GM21526 (cell line): ENCODE measurements at regions not wholly inside any gene's neighbourhood (a gene's known extent, or its start where the extent isn't known, plus 50 kb on each side); places are given as distances from the start of the nearest gene placed in this dataset.
A peak's percentile ranks its signal among the peaks of the same experiment; 100 is the strongest.

ENCODE experiments used
- ATAC-seq: cut with Tn5 transposase; IDR thresholded peaks from one replicate; pipeline ENCODE4 v1.9.1; 2021; ENCODE audit warnings: moderate library complexity; ENCODE audit not compliant: unreplicated experiment, low FRiP score

GRCh38 chr7:47724335-47724982 lies 142.5 kb upstream of the TNS3 start:
- ATAC-seq, result no peak

- no peak for ATAC-seq
Observed at GRCh38 chr7:47722126-47722525, 140.2 kb upstream of the TNS3 start.

GRCh38 chr7:47721670-47722069 lies 139.8 kb upstream of the TNS3 start:
- no peak for ATAC-seq

GRCh38 chr7:47720907-47721244 lies 139.0 kb upstream of the TNS3 start:
- ATAC-seq, result no peak

- ATAC-seq, result peak; percentile 92
Observed at GRCh38 chr7:47720141-47720906, 138.4 kb upstream of the TNS3 start.

GRCh38 chr7:47719675-47720074 lies 137.8 kb upstream of the TNS3 start:
- ATAC-seq, result no peak

- peak; percentile 17 for ATAC-seq
Observed at GRCh38 chr7:47715631-47716068, 133.7 kb upstream of the TNS3 start.

GRCh38 chr7:47714669-47715607 lies 133.0 kb upstream of the TNS3 start:
- peak; percentile 99 for ATAC-seq

GRCh38 chr7:47713595-47713994 lies 131.7 kb upstream of the TNS3 start:
- ATAC-seq, result no peak

- no peak for ATAC-seq
Observed at GRCh38 chr7:47712416-47712815, 130.5 kb upstream of the TNS3 start.

GRCh38 chr7:47711776-47712175 lies 129.9 kb upstream of the TNS3 start:
- ATAC-seq, result no peak

- no peak for ATAC-seq
Observed at GRCh38 chr7:47710201-47710935, 128.5 kb upstream of the TNS3 start.

GRCh38 chr7:47709451-47709850 lies 127.5 kb upstream of the TNS3 start:
- ATAC-seq, result no peak

GRCh38 chr7:47709051-47709450 lies 127.1 kb upstream of the TNS3 start:
- no peak for ATAC-seq

- no peak for ATAC-seq
Observed at GRCh38 chr7:47707583-47707982, 125.7 kb upstream of the TNS3 start.

GRCh38 chr7:47704936-47705335 lies 123.0 kb upstream of the TNS3 start:
- ATAC-seq, result no peak

GRCh38 chr7:47702080-47702479 lies 120.2 kb upstream of the TNS3 start:
- ATAC-seq, result no peak

GRCh38 chr7:47698386-47698785 lies 116.5 kb upstream of the TNS3 start:
- ATAC-seq, result no peak

- ATAC-seq, result no peak
Observed at GRCh38 chr7:47697543-47697942, 115.6 kb upstream of the TNS3 start.

- no peak for ATAC-seq
Observed at GRCh38 chr7:47696152-47696710, 114.3 kb upstream of the TNS3 start.
